Neural cell (in vitro differentiated cells): ENCODE measurements at regions not wholly inside any gene's neighbourhood (a gene's known extent, or its start where the extent isn't known, plus 50 kb on each side); places are given as distances from the start of the nearest gene placed in this dataset.

Experiments used
- H2AFZ ChIP-seq: fragments of 200-600, 300-800 bp; sonication (generic), shearing (Covaris generic); 2 replicates; pipeline ENCODE4 v1.6.0; 2014; ENCODE audit warnings: low read depth, mild to moderate bottlenecking, antibody characterized with exemption, low read length, moderate library complexity
- H3F3A ChIP-seq: fragments of 200-600 bp; shearing (Covaris generic); 2 replicates; pipeline ENCODE4 v1.6.1; 2016; ENCODE audit warnings: mild to moderate bottlenecking, moderate library complexity, mixed read lengths, antibody characterized with exemption, low read length; ENCODE audit not compliant: insufficient read depth, poor library complexity, severe bottlenecking
- H3K27ac ChIP-seq: fragments of 200-600, 300-800 bp; sonication (generic), shearing (Covaris generic); 2 replicates; pipeline ENCODE4 v1.5.1; 2014; ENCODE audit warnings: mild to moderate bottlenecking, low read length, moderate library complexity
- H3K27me3 ChIP-seq: fragments of 300-800, 200-600 bp; sonication (generic), shearing (Covaris generic); 2 replicates; pipeline ENCODE4 v1.6.0; 2014; ENCODE audit warnings: mild to moderate bottlenecking, low read depth, low read length, moderate library complexity; ENCODE audit not compliant: insufficient read depth
- H3K36me3 ChIP-seq: fragments of 300-800, 200-600 bp; sonication (generic), shearing (Covaris generic); 2 replicates; pipeline ENCODE4 v1.5.1; 2014; ENCODE audit warnings: mild to moderate bottlenecking, antibody characterized with exemption, low read length, moderate library complexity; ENCODE audit not compliant: insufficient read depth
- H3K4me2 ChIP-seq: fragments of 300-800, 200-600 bp; sonication (generic), shearing (Covaris generic); 2 replicates; pipeline ENCODE4 v1.6.0; 2014; ENCODE audit warnings: mild to moderate bottlenecking, low read length
- H3K4me3 ChIP-seq: fragments of 300-800, 200-600 bp; sonication (generic), shearing (Covaris generic); 2 replicates; pipeline ENCODE4 v1.5.1; 2014; ENCODE audit warnings: mild to moderate bottlenecking, low read length, moderate library complexity
- H3K79me2 ChIP-seq: fragments of 200-600 bp; shearing (Covaris generic); replicated peaks from 2 replicates; pipeline ENCODE4 v1.6.0; 2014; ENCODE audit warnings: mild to moderate bottlenecking, low read length, moderate library complexity; ENCODE audit not compliant: insufficient read depth
- H3K9ac ChIP-seq: fragments of 300-800, 200-600 bp; sonication (generic), shearing (Covaris generic); 2 replicates; pipeline ENCODE4 v1.6.1; 2016; ENCODE audit warnings: mild to moderate bottlenecking, low read length, mixed read lengths
- H3K9me2 ChIP-seq: fragments of 200-600 bp; shearing (Covaris generic); 2 replicates; pipeline ENCODE4 v1.6.1; 2016; ENCODE audit warnings: mild to moderate bottlenecking, low read length, mixed read lengths; ENCODE audit not compliant: insufficient read depth
- H3K9me3 ChIP-seq: fragments of 200-600, 300-800 bp; sonication (generic), shearing (Covaris generic); 2 replicates; pipeline ENCODE4 v1.6.1; 2016; ENCODE audit warnings: mild to moderate bottlenecking, mixed run types, low read length, moderate library complexity, mixed read lengths
- H4K20me1 ChIP-seq: fragments of 200-600 bp; shearing (Covaris generic); 2 replicates; pipeline ENCODE4 v1.6.1; 2016; ENCODE audit warnings: mild to moderate bottlenecking, mixed run types; ENCODE audit not compliant: insufficient read depth
- EP300 ChIP-seq: fragments of 450-650 bp; conservative IDR thresholded peaks from 2 replicates; pipeline ENCODE4 v1.6.1; 2014; ENCODE audit warnings: antibody characterized with exemption, mild to moderate bottlenecking, moderate library complexity; ENCODE audit not compliant: poor library complexity, severe bottlenecking
- EZH2 ChIP-seq: fragments of 200-600, 300-800 bp; shearing (Covaris generic), sonication (generic); IDR thresholded peaks from 2 replicates; pipeline ENCODE4 v1.6.1; 2014; ENCODE audit warnings: antibody characterized with exemption, low read length, borderline replicate concordance, mild to moderate bottlenecking; ENCODE audit not compliant: insufficient read depth, poor library complexity, severe bottlenecking
- MXI1 ChIP-seq: fragments of 450-650 bp; conservative IDR thresholded peaks from 2 replicates; pipeline ENCODE4 v1.6.1; 2014; ENCODE audit warnings: antibody characterized with exemption, mild to moderate bottlenecking; ENCODE audit not compliant: poor library complexity, severe bottlenecking
- POLR2AphosphoS5 ChIP-seq: IDR thresholded peaks from 2 replicates; pipeline ENCODE4 v1.6.1; 2012
- RAD21 ChIP-seq: fragments of 450-650 bp; conservative IDR thresholded peaks from 2 replicates; pipeline ENCODE4 v1.6.1; 2014; ENCODE audit warnings: antibody characterized with exemption, mild to moderate bottlenecking, moderate library complexity
- SMC3 ChIP-seq: fragments of 450-650 bp; conservative IDR thresholded peaks from 2 replicates; pipeline ENCODE4 v1.6.1; 2014; ENCODE audit warnings: antibody characterized with exemption, mild to moderate bottlenecking, moderate library complexity; ENCODE audit not compliant: poor library complexity
- TAF1 ChIP-seq: IDR thresholded peaks from 2 replicates; pipeline ENCODE4 v1.6.1; 2012; ENCODE audit warnings: low read depth
- TF ChIP-seq, protein P1 (sequence below): IDR thresholded peaks from 2 replicates; pipeline ENCODE4 v1.6.1; 2012; ENCODE audit warnings: borderline replicate concordance
- TF ChIP-seq, protein P2 (sequence below): fragments of 450-650 bp; IDR thresholded peaks from 2 replicates; pipeline ENCODE4 v1.5.1; 2014; ENCODE audit warnings: antibody characterized with exemption, mild to moderate bottlenecking, moderate library complexity; ENCODE audit not compliant: poor library complexity, severe bottlenecking

DNA sequence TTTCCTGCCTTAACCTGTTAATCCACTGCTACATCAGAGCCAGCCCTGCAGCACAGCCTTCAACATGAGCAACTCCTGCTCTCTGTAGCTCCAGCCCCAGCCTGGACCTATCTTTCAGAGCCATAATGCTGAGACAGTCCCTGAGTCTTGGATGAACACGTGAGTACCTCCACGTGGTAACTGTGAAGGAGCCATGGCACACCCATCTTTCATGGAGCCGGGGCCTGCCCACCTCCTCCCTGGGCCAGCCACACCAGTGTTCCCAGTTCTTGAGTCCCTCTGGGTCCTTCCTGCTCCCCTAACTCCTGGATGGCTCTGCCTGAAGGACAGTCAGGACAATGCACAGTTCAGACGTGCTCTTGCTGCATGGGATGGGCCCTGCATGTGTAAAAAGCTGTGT, 107.1 kb downstream of the TEX36 start:
- Histone ChIP-seq H3K36me3 (no peaks in the 10 kb centered on the region), H4K20me1 (no peaks in the 10 kb centered on the region), H2AFZ (no peak overlapping the region), H3K9me2 (no peaks in the 10 kb centered on the region), H3K79me2 (no peaks in the 10 kb centered on the region), H3K9ac (no peak overlapping the region), H3K9me3 (no peaks in the 10 kb centered on the region), H3F3A (no peaks in the 10 kb centered on the region), H3K4me3 (no peak overlapping the region), H3K27ac (no peak overlapping the region), H3K4me2 (no peak overlapping the region), H3K27me3 (no peaks in the 10 kb centered on the region)
- TF ChIP-seq EZH2 = no peak
- TF ChIP-seq, protein P1, sequence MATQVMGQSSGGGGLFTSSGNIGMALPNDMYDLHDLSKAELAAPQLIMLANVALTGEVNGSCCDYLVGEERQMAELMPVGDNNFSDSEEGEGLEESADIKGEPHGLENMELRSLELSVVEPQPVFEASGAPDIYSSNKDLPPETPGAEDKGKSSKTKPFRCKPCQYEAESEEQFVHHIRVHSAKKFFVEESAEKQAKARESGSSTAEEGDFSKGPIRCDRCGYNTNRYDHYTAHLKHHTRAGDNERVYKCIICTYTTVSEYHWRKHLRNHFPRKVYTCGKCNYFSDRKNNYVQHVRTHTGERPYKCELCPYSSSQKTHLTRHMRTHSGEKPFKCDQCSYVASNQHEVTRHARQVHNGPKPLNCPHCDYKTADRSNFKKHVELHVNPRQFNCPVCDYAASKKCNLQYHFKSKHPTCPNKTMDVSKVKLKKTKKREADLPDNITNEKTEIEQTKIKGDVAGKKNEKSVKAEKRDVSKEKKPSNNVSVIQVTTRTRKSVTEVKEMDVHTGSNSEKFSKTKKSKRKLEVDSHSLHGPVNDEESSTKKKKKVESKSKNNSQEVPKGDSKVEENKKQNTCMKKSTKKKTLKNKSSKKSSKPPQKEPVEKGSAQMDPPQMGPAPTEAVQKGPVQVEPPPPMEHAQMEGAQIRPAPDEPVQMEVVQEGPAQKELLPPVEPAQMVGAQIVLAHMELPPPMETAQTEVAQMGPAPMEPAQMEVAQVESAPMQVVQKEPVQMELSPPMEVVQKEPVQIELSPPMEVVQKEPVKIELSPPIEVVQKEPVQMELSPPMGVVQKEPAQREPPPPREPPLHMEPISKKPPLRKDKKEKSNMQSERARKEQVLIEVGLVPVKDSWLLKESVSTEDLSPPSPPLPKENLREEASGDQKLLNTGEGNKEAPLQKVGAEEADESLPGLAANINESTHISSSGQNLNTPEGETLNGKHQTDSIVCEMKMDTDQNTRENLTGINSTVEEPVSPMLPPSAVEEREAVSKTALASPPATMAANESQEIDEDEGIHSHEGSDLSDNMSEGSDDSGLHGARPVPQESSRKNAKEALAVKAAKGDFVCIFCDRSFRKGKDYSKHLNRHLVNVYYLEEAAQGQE = no peak
- TF ChIP-seq MXI1 = no peak
- no peak for TF ChIP-seq SMC3
- TF ChIP-seq POLR2AphosphoS5 = no peak
- TF ChIP-seq, protein P2, sequence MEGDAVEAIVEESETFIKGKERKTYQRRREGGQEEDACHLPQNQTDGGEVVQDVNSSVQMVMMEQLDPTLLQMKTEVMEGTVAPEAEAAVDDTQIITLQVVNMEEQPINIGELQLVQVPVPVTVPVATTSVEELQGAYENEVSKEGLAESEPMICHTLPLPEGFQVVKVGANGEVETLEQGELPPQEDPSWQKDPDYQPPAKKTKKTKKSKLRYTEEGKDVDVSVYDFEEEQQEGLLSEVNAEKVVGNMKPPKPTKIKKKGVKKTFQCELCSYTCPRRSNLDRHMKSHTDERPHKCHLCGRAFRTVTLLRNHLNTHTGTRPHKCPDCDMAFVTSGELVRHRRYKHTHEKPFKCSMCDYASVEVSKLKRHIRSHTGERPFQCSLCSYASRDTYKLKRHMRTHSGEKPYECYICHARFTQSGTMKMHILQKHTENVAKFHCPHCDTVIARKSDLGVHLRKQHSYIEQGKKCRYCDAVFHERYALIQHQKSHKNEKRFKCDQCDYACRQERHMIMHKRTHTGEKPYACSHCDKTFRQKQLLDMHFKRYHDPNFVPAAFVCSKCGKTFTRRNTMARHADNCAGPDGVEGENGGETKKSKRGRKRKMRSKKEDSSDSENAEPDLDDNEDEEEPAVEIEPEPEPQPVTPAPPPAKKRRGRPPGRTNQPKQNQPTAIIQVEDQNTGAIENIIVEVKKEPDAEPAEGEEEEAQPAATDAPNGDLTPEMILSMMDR = no peak
- no peak for TF ChIP-seq TAF1
- no peak for TF ChIP-seq RAD21
- no peak for TF ChIP-seq EP300

DNA sequence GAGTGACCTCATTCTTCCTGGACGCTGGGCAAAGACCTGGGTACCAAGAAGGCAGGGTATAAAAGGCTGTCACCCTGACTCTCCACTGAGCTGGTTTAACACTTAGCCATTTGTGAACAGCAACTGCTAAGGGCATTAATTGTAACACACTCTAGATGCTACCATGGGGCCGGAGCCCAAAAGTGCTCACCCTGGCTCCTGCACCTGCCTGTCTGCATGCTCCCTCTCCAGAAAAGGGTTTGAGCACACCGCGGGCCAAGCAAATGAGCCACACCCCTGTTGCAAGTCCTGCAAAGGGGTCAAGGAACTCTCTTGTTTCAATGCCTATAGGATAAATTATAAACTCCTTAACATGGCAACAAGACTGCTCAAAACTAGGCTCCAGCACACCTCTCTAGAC, 114.8 kb downstream of the TEX36 start:
- Histone ChIP-seq H3K9me2 (no peaks in the 10 kb centered on the region), H4K20me1 (no peaks in the 10 kb centered on the region), H3K36me3 (no peaks in the 10 kb centered on the region), H3K9me3 (no peaks in the 10 kb centered on the region), H3K27ac (no peak overlapping the region), H3K79me2 (no peaks in the 10 kb centered on the region), H3K27me3 (no peaks in the 10 kb centered on the region), H3F3A (no peaks in the 10 kb centered on the region), H3K4me3 (no peak overlapping the region), H2AFZ (no peak overlapping the region), H3K9ac (no peak overlapping the region), H3K4me2 (no peak overlapping the region)
- TF ChIP-seq, protein P2 = no peak
- TF ChIP-seq SMC3 (no peak), POLR2AphosphoS5 (no peak), MXI1 (no peak)
